IMR-90 (cell line): ENCODE measurements at regions not wholly inside any gene's neighbourhood (a gene's known extent, or its start where the extent isn't known, plus 50 kb on each side); places are given as distances from the start of the nearest gene placed in this dataset.

Experiments
- ATAC-seq: fragments of 200-7000 bp; cut with Tn5 transposase; 2 replicates; pipeline ENCODE4 v1.9.1; 2020; ENCODE audit warnings: low read depth, mild to moderate bottlenecking, moderate library complexity
- BruUV-seq: library from RNA; stranded (reverse); fragments of 400-500 nt; replicated peaks from 2 replicates; lab custom pipeline; 2021; lab: Mats Ljungman, UMichigan
- CTCF ChIA-PET: fragments of 300-600 bp; formaldehyde crosslinking; extraction: SDS; loops from one replicate; lab custom pipeline; 2021; ENCODE audit warnings: antibody characterized with exemption; lab: Yijun Ruan, JAX
- POLR2A ChIA-PET: fragments of 300-600 bp; sonication (Branson Sonifier 250); formaldehyde crosslinking; loops from one replicate; lab custom pipeline; 2022; ENCODE audit warnings: antibody characterized with exemption; ENCODE audit not compliant: unreplicated experiment; lab: Charles Lee
- DNase-seq: peaks from one replicate; pipeline ENCODE4 v3.0.0; 2013
- H2AFZ ChIP-seq: replicated peaks from 2 replicates; pipeline ENCODE3; 2013; ENCODE audit warnings: low read length, mild to moderate bottlenecking; ENCODE audit not compliant: poor library complexity
- H2AK5ac ChIP-seq: 2 replicates; pipeline ENCODE4 v1.6.1; 2013; ENCODE audit warnings: low read depth, low read length, inconsistent platforms
- H2AK9ac ChIP-seq: replicated peaks from 2 replicates; pipeline ENCODE3; 2013; ENCODE audit warnings: mild to moderate bottlenecking, low read depth, low read length, moderate library complexity; ENCODE audit not compliant: poor library complexity
- H2BK120ac ChIP-seq: 2 replicates; pipeline ENCODE4 v1.6.1; 2013; ENCODE audit warnings: low read depth, low read length, inconsistent platforms
- H2BK15ac ChIP-seq: 3 replicates; pipeline ENCODE4 v1.6.1; 2013; ENCODE audit warnings: low read depth, low read length, inconsistent platforms
- H2BK20ac ChIP-seq: 2 replicates; pipeline ENCODE4 v1.6.1; 2013; ENCODE audit warnings: low read depth, mild to moderate bottlenecking, inconsistent platforms, low read length, moderate library complexity
- H2BK5ac ChIP-seq: 2 replicates; pipeline ENCODE4 v1.6.1; 2013; ENCODE audit warnings: mild to moderate bottlenecking, low read depth, low read length, inconsistent platforms; ENCODE audit not compliant: poor library complexity, severe bottlenecking
- H3K14ac ChIP-seq: replicated peaks from 2 replicates; pipeline ENCODE4 v1.6.1; 2013; ENCODE audit warnings: low read depth, low read length, inconsistent platforms
- H3K18ac ChIP-seq: 2 replicates; pipeline ENCODE4 v1.6.1; 2013; ENCODE audit warnings: low read depth, low read length, control low read depth
- H3K23ac ChIP-seq: 2 replicates; pipeline ENCODE4 v1.6.1; 2013; ENCODE audit warnings: low read depth, low read length, inconsistent platforms
- H3K27ac ChIP-seq: 2 replicates; pipeline ENCODE4 v1.5.1; 2013; ENCODE audit warnings: mild to moderate bottlenecking, control low read depth, low read length; ENCODE audit not compliant: insufficient read depth
- H3K27me3 ChIP-seq: 2 replicates; pipeline ENCODE4 v1.6.1; 2013; ENCODE audit warnings: low read length; ENCODE audit not compliant: control insufficient read depth, insufficient read depth
- H3K36me3 ChIP-seq: 2 replicates; pipeline ENCODE4 v1.6.1; 2013; ENCODE audit warnings: low read length, mixed read lengths; ENCODE audit not compliant: control insufficient read depth, insufficient read depth
- H3K4ac ChIP-seq: 2 replicates; pipeline ENCODE4 v1.6.1; 2013; ENCODE audit warnings: low read depth, low read length, inconsistent platforms
- H3K4me1 ChIP-seq: 2 replicates; pipeline ENCODE4 v1.6.1; 2013; ENCODE audit warnings: low read length, mixed read lengths; ENCODE audit not compliant: control insufficient read depth, insufficient read depth
- H3K4me2 ChIP-seq: 2 replicates; pipeline ENCODE4 v1.6.1; 2013; ENCODE audit warnings: low read depth, mild to moderate bottlenecking, control low read depth, low read length, moderate library complexity
- H3K4me3 ChIP-seq: 2 replicates; pipeline ENCODE4 v1.5.1; 2013; ENCODE audit warnings: low read depth, mild to moderate bottlenecking, control low read depth, low read length, moderate library complexity; ENCODE audit not compliant: insufficient read depth
- H3K56ac ChIP-seq: 2 replicates; pipeline ENCODE4 v1.6.1; 2013; ENCODE audit warnings: low read length, inconsistent platforms; ENCODE audit not compliant: insufficient read depth; ENCODE audit errors: extremely low read depth
- H3K79me1 ChIP-seq, 2 experiments: 2 replicates each; pipeline ENCODE4 v1.6.1; 2013; ENCODE audit warnings: low read length in 2 of 2, inconsistent platforms in 1 of 2, low read depth in 1 of 2
- H3K9ac ChIP-seq: 2 replicates; pipeline ENCODE4 v1.6.1; 2013; ENCODE audit warnings: low read depth, low read length, control low read depth
- H3K9me1 ChIP-seq: 2 replicates; pipeline ENCODE4 v1.6.1; 2013; ENCODE audit warnings: low read length, inconsistent platforms; ENCODE audit not compliant: insufficient read depth
- H3K9me3 ChIP-seq: 2 replicates; pipeline ENCODE4 v1.6.1; 2013; ENCODE audit warnings: low read length; ENCODE audit not compliant: control insufficient read depth, insufficient read depth
- H4K20me1 ChIP-seq: 2 replicates; pipeline ENCODE4 v1.6.1; 2013; ENCODE audit warnings: low read length, inconsistent platforms; ENCODE audit not compliant: insufficient read depth
- H4K5ac ChIP-seq: 2 replicates; pipeline ENCODE4 v1.6.1; 2013; ENCODE audit warnings: mild to moderate bottlenecking, low read depth, low read length, control low read depth
- H4K8ac ChIP-seq, 2 experiments: 2 replicates each; pipeline ENCODE4 v1.6.1; 2013; ENCODE audit warnings: low read depth in 2 of 2, low read length in 2 of 2, control low read depth in 1 of 2, inconsistent platforms in 1 of 2
- H4K91ac ChIP-seq: 2 replicates; pipeline ENCODE4 v1.6.1; 2013; ENCODE audit warnings: low read depth, low read length, inconsistent platforms; ENCODE audit not compliant: insufficient read depth
- BHLHE40 ChIP-seq: fragments of 150-350 bp; IDR thresholded peaks from 2 replicates; pipeline ENCODE4 v1.6.1; 2016; ENCODE audit warnings: mild to moderate bottlenecking, low read depth, low read length
- CEBPB ChIP-seq: IDR thresholded peaks from 2 replicates; pipeline ENCODE4 v1.6.1; 2012; ENCODE audit warnings: low read depth, low read length, improper control_type of control experiment
- CHD1 ChIP-seq: IDR thresholded peaks from 2 replicates; pipeline ENCODE4 v1.6.1; 2012; ENCODE audit warnings: low read depth, low read length, improper control_type of control experiment
- ELK1 ChIP-seq: fragments of 150-350 bp; IDR thresholded peaks from 2 replicates; pipeline ENCODE4 v1.6.1; 2016; ENCODE audit warnings: low read depth, mild to moderate bottlenecking, low read length, moderate library complexity, borderline replicate concordance
- FOS ChIP-seq: fragments of 150-350 bp; IDR thresholded peaks from 2 replicates; pipeline ENCODE4 v1.6.1; 2016; ENCODE audit warnings: low read depth, low read length
- MAFK ChIP-seq: IDR thresholded peaks from 2 replicates; pipeline ENCODE4 v1.6.1; 2012; ENCODE audit warnings: low read depth, low read length, improper control_type of control experiment
- MAZ ChIP-seq: IDR thresholded peaks from 2 replicates; pipeline ENCODE4 v1.6.1; 2012; ENCODE audit warnings: low read depth, mild to moderate bottlenecking, low read length, improper control_type of control experiment, moderate library complexity, borderline replicate concordance
- POLR2A ChIP-seq: IDR thresholded peaks from 2 replicates; pipeline ENCODE4 v1.6.1; 2012; ENCODE audit warnings: mild to moderate bottlenecking, low read depth, low read length
- RAD21 ChIP-seq: IDR thresholded peaks from 2 replicates; pipeline ENCODE4 v1.6.1; 2012; ENCODE audit warnings: low read length, improper control_type of control experiment
- RCOR1 ChIP-seq: IDR thresholded peaks from 2 replicates; pipeline ENCODE4 v1.6.1; 2012; ENCODE audit warnings: mild to moderate bottlenecking, low read length, improper control_type of control experiment; ENCODE audit not compliant: insufficient replicate concordance
- SMC3 ChIP-seq: fragments of 150-350 bp; IDR thresholded peaks from 2 replicates; pipeline ENCODE4 v1.6.1; 2016; ENCODE audit warnings: low read depth, mild to moderate bottlenecking, antibody characterized with exemption, low read length, moderate library complexity
- USF2 ChIP-seq: fragments of 150-350 bp; IDR thresholded peaks from 2 replicates; pipeline ENCODE4 v1.6.1; 2017; ENCODE audit warnings: mild to moderate bottlenecking, antibody characterized with exemption, low read length, low read depth
- WGBS, 2 experiments: methylation state at CpG; one replicate each; pipeline versions ENCODE4 v1.1.5 to v1.1.7; 2013; ENCODE audit warnings: missing lambda C conversion rate in 2 of 2; ENCODE audit not compliant: insufficient read length in 1 of 2; ENCODE audit errors: extremely low coverage in 2 of 2; 5-methylcytosine and 5-hydroxymethylcytosine counted together
- dilution Hi-C: fragments of 300-500 bp; cut with HindIII; formaldehyde crosslinking; loops from one replicate; pipeline ENCODE4 v1.14.3; 2018; ENCODE audit warnings: low sequenced_read_pairs; ENCODE audit not compliant: unreplicated experiment
- in situ Hi-C: fragments of 300-500 bp; cut with MboI; formaldehyde crosslinking; loops from 3 replicates; pipeline ENCODE4 v1.14.3; 2019; ENCODE audit warnings: low sequenced_read_pairs, inconsistent platforms, mixed read lengths
- intact Hi-C: fragments of 100-400 bp; cut with micrococcal nuclease; formaldehyde crosslinking; loops from 2 replicates; pipeline ENCODE4 v1.10.0; 2022

GRCh38 chr7:125934539-125934938 lies 1004.9 kb upstream of the POT1 start:
- H3K27ac ChIP-seq, result no peak overlapping the region
- H4K8ac ChIP-seq, result no peak overlapping the region
- no peak overlapping the region for H2BK15ac ChIP-seq
- no peak for DNase-seq
- H2AK9ac ChIP-seq, result no peak overlapping the region
- no peaks in the 10 kb centered on the region for H3K9me1 ChIP-seq
- H2AK5ac ChIP-seq, result no peak overlapping the region
- CTCF ChIA-PET, result no interaction called here
- no TSS peak for BruUV-seq
- no peak overlapping the region for H2BK20ac ChIP-seq
- no peak overlapping the region for H3K9ac ChIP-seq
- H3K79me1 ChIP-seq, result no peaks in the 10 kb centered on the region
- no peak overlapping the region for H3K4ac ChIP-seq
- no peak overlapping the region for H4K5ac ChIP-seq
- POLR2A ChIA-PET, result no interaction called here
- no peaks in the 10 kb centered on the region for H3K4me1 ChIP-seq
- no peak overlapping the region for H3K23ac ChIP-seq
- no peak overlapping the region for H3K56ac ChIP-seq
- dilution Hi-C loops (no loop called here), intact Hi-C loops (no loop called here), in situ Hi-C loops (no loop called here)
- H4K91ac ChIP-seq, result no peak overlapping the region
- no peak overlapping the region for H2BK5ac ChIP-seq
- no peaks in the 10 kb centered on the region for H3K27me3 ChIP-seq
- no CpG with 5 or more reads among the region's 2 CpGs for WGBS, 2 experiments
- H3K18ac ChIP-seq, result no peak overlapping the region
- H3K4me2 ChIP-seq, result no peak overlapping the region
- H3K9me3 ChIP-seq, result peaks cover 4% of the 10 kb centered on the region; the same call in 1 of the 2 replicates
- no peak overlapping the region for H3K14ac ChIP-seq
- no peak overlapping the region for H2BK120ac ChIP-seq
- H3K36me3 ChIP-seq, result no peaks in the 10 kb centered on the region
- no peaks in the 10 kb centered on the region for H4K20me1 ChIP-seq
- no peak for ATAC-seq
- TF ChIP-seq MAZ (no peak), USF2 (no peak), RCOR1 (no peak), RAD21 (no peak), MAFK (no peak), SMC3 (no peak), CEBPB (no peak), ELK1 (no peak), BHLHE40 (no peak), POLR2A (no peak), FOS (no peak), CHD1 (no peak)
- H3K4me3 ChIP-seq, result no peak overlapping the region
- no peak overlapping the region for H2AFZ ChIP-seq
